ENCODE measurements at regions not wholly inside any gene's neighbourhood (a gene's known extent, or its start where the extent isn't known, plus 50 kb on each side); places are given as distances from the start of the nearest gene placed in this dataset.

GRCh38 chr7:125678771-125679170 lies 749.1 kb upstream of the POT1 start:
- TF ChIP-seq POLR2AphosphoS5 (IDR thresholded peaks at IDR 0.05) (no peak), CTCF (IDR thresholded peaks at IDR 0.05 in 8 of 11, conservative IDR thresholded peaks at IDR 0.05 in 3 of 11) (no peak)

Measured in spleen (tissue), 7 donors.